ENCODE measurements at regions not wholly inside any gene's neighbourhood (a gene's known extent, or its start where the extent isn't known, plus 50 kb on each side); places are given as distances from the start of the nearest gene placed in this dataset.

GRCh38 chr18:10121028-10121427, 207.2 kb downstream of the VAPA start:
- H3K27ac Mint-ChIP-seq = no peak overlapping the region
- Histone ChIP-seq H3K27me3 (ENCODE audit: control insufficient read depth in 1 of 2, insufficient read depth in 2 of 2, low read length in 2 of 2) (no peaks in the 10 kb centered on the region), H3K4me1 (ENCODE audit: insufficient read depth, low read length) (no peaks in the 10 kb centered on the region), H3K36me3 (ENCODE audit: insufficient read depth, low read length) (no peaks in the 10 kb centered on the region), H3K9me3 (ENCODE audit: control insufficient read depth in 1 of 2, insufficient read depth in 1 of 2, low read length in 2 of 2) (no peaks in the 10 kb centered on the region), H3K27ac (ENCODE audit: low read depth in 1 of 2, low read length in 2 of 2) (no peak overlapping the region), H3K4me3 (ENCODE audit: low read length) (no peak overlapping the region)
- no peak overlapping the region for H3K4me3 Mint-ChIP-seq
- intact Hi-C loops (cut with DNase I, micrococcal nuclease) = no loop called here
- POLR2A ChIA-PET = no interaction called here
- no peak for TF ChIP-seq CTCF (IDR thresholded peaks at IDR 0.05)
- no peak for ATAC-seq (ENCODE audit: poor library complexity)
- H3K4me1 Mint-ChIP-seq (ENCODE audit: low read depth) = peaks cover 7% of the 10 kb centered on the region
- DNase-seq = no peak
- H3K27me3 Mint-ChIP-seq = no peaks in the 10 kb centered on the region
- no peaks in the 10 kb centered on the region for H3K36me3 Mint-ChIP-seq (ENCODE audit: low read depth)
- CTCF ChIA-PET = no interaction called here
- peaks cover 3% of the 10 kb centered on the region for H3K9me3 Mint-ChIP-seq

- Histone ChIP-seq H3K9me3 (ENCODE audit: control insufficient read depth in 1 of 2, insufficient read depth in 1 of 2, low read length in 2 of 2) (no peaks in the 10 kb centered on the region), H3K27ac (ENCODE audit: low read depth in 1 of 2, low read length in 2 of 2) (no peak overlapping the region), H3K4me1 (ENCODE audit: insufficient read depth, low read length) (no peaks in the 10 kb centered on the region), H3K4me3 (ENCODE audit: low read length) (no peak overlapping the region), H3K36me3 (ENCODE audit: insufficient read depth, low read length) (no peaks in the 10 kb centered on the region), H3K27me3 (ENCODE audit: control insufficient read depth in 1 of 2, insufficient read depth in 2 of 2, low read length in 2 of 2) (no peaks in the 10 kb centered on the region)
- Mint-ChIP-seq H3K27me3 (no peaks in the 10 kb centered on the region), H3K27ac (no peak overlapping the region), H3K36me3 (ENCODE audit: low read depth) (no peaks in the 10 kb centered on the region), H3K4me1 (ENCODE audit: low read depth) (peaks cover 7% of the 10 kb centered on the region), H3K4me3 (no peak overlapping the region), H3K9me3 (peaks cover 3% of the 10 kb centered on the region)
- no peak for ATAC-seq (ENCODE audit: poor library complexity)
- POLR2A ChIA-PET = no interaction called here
- intact Hi-C loops (cut with DNase I, micrococcal nuclease) = no loop called here
- CTCF ChIA-PET = no interaction called here
- no peak for DNase-seq
- no peak for TF ChIP-seq CTCF (IDR thresholded peaks at IDR 0.05)
Observed at GRCh38 chr18:10121786-10122515, 208.1 kb downstream of the VAPA start.

GRCh38 chr18:10122988-10123950, 209.5 kb downstream of the VAPA start:
- peaks cover 0 to 3% of the 10 kb centered on the region in 2 experiments for H3K27me3 ChIP-seq (ENCODE audit: control insufficient read depth in 1 of 2, insufficient read depth in 2 of 2, low read length in 2 of 2)
- Mint-ChIP-seq H3K4me1 (ENCODE audit: low read depth) (peaks cover 7% of the 10 kb centered on the region), H3K9me3 (peaks cover 3% of the 10 kb centered on the region), H3K27ac (no peak overlapping the region), H3K36me3 (ENCODE audit: low read depth) (no peaks in the 10 kb centered on the region), H3K4me3 (no peak overlapping the region), H3K27me3 (peaks cover 6% of the 10 kb centered on the region)
- intact Hi-C loops (cut with DNase I, micrococcal nuclease) = no loop called here
- no peak overlapping the region for H3K4me3 ChIP-seq (ENCODE audit: low read length)
- H3K27ac ChIP-seq (ENCODE audit: low read depth in 1 of 2, low read length in 2 of 2) = no peak overlapping the region
- ChIA-PET CTCF (interaction anchor here (0.7 kb wide), 1 partner anchor 12 kb away, joined by 3 read pairs; no protein-coding TSS in a partner anchor), POLR2A (no interaction called here)
- TF ChIP-seq CTCF (IDR thresholded peaks at IDR 0.05) = no peak
- H3K4me1 ChIP-seq (ENCODE audit: insufficient read depth, low read length) = no peaks in the 10 kb centered on the region
- H3K36me3 ChIP-seq (ENCODE audit: insufficient read depth, low read length) = no peaks in the 10 kb centered on the region
- peak in 2 of 14 experiments; percentile 16 to 20 for DNase-seq
- peaks cover 0 to 8% of the 10 kb centered on the region in 2 experiments for H3K9me3 ChIP-seq (ENCODE audit: control insufficient read depth in 1 of 2, insufficient read depth in 1 of 2, low read length in 2 of 2)
- no peak for ATAC-seq (ENCODE audit: poor library complexity)
